T-cell (primary cell): ENCODE measurements at regions not wholly inside any gene's neighbourhood (a gene's known extent, or its start where the extent isn't known, plus 50 kb on each side); places are given as distances from the start of the nearest gene placed in this dataset.

Experiments used
- ATAC-seq, 4 experiments: fragments of 200-7000 bp in 3 of 4; fragments of 150-1000 bp in 1 of 4; cut with Tn5 transposase; replicated peaks in 1 of 4; 1 replicate in 3 of 4; 2 replicates in 1 of 4; pipeline ENCODE4 v1.10.0; 2021; ENCODE audit warnings: moderate library complexity in 3 of 4, mild to moderate bottlenecking in 2 of 4, moderate number of reproducible peaks in 1 of 4
- CTCF ChIA-PET, 2 donors: fragments of 300-600 bp; sonication (Branson Sonifier 250); formaldehyde crosslinking; loops; one replicate each; lab custom pipeline; 2022; ENCODE audit warnings: antibody characterized with exemption in 2 of 2; lab: Charles Lee
- POLR2A ChIA-PET, 2 donors: fragments of 300-600 bp; sonication (Branson Sonifier 250); formaldehyde crosslinking; loops; one replicate each; lab custom pipeline; 2022; ENCODE audit warnings: antibody characterized with exemption in 2 of 2; lab: Charles Lee
- DNase-seq, 35 experiments: peaks; one replicate each; pipeline versions ENCODE4 v3.0.0 to v3.0.0-alpha.2; 2013 to 2023
- H3K27ac ChIP-seq: one replicate; pipeline ENCODE4 v1.5.1; 2013; ENCODE audit warnings: low read length
- H3K27me3 ChIP-seq, 2 experiments: replicated peaks in 1 of 2; 1 replicate in 1 of 2; 2 replicates in 1 of 2; pipeline versions ENCODE4 v1.6.1 to v1.7.0; 2013; ENCODE audit warnings: low read length in 1 of 2, mixed read lengths in 1 of 2; ENCODE audit not compliant: control insufficient read depth in 2 of 2, insufficient read depth in 2 of 2; ENCODE audit errors: extremely low read depth in 1 of 2
- H3K36me3 ChIP-seq, 2 donors: 1 replicate in 1 of 2; 2 replicates in 1 of 2; pipeline versions ENCODE4 v1.6.1 to v1.7.0; 2013; ENCODE audit warnings: low read length in 1 of 2; ENCODE audit not compliant: control insufficient read depth in 2 of 2, insufficient read depth in 1 of 2; ENCODE audit errors: extremely low read depth in 1 of 2
- H3K4me1 ChIP-seq, 2 experiments: 1 replicate in 1 of 2; 2 replicates in 1 of 2; pipeline versions ENCODE4 v1.6.1 to v1.7.0; 2013; ENCODE audit warnings: low read length in 2 of 2, mixed read lengths in 1 of 2; ENCODE audit not compliant: insufficient read depth in 2 of 2, control insufficient read depth in 1 of 2; ENCODE audit errors: extremely low read depth in 1 of 2
- H3K4me3 ChIP-seq, 2 donors: 1 replicate in 1 of 2; 2 replicates in 1 of 2; pipeline versions ENCODE4 v1.5.1 to v1.7.0; 2013; ENCODE audit warnings: mild to moderate bottlenecking in 2 of 2, low read length in 1 of 2, moderate library complexity in 1 of 2; ENCODE audit not compliant: control insufficient read depth in 1 of 2; ENCODE audit errors: extremely low read depth in 1 of 2
- H3K9me3 ChIP-seq: 2 replicates; pipeline ENCODE4 v1.7.0; 2013
- H3K27ac Mint-ChIP-seq, 2 donors: one replicate each; pipeline ENCODE4 v1.8.0; 2020 to 2021; ENCODE audit warnings: mild to moderate bottlenecking in 2 of 2, mixed read lengths in 2 of 2
- H3K27me3 Mint-ChIP-seq, 2 donors: one replicate each; pipeline ENCODE4 v1.8.0; 2021 to 2022; ENCODE audit warnings: mixed read lengths in 2 of 2
- H3K36me3 Mint-ChIP-seq: one replicate; pipeline ENCODE4 v1.8.0; 2021; ENCODE audit warnings: mixed read lengths
- H3K4me1 Mint-ChIP-seq, 3 donors: one replicate each; pipeline ENCODE4 v1.8.0; 2020 to 2022; ENCODE audit warnings: mixed read lengths in 3 of 3, mild to moderate bottlenecking in 1 of 3
- H3K4me3 Mint-ChIP-seq, 3 donors: one replicate each; pipeline ENCODE4 v1.8.0; 2020 to 2022; ENCODE audit warnings: mild to moderate bottlenecking in 3 of 3, mixed read lengths in 3 of 3, moderate library complexity in 3 of 3
- H3K9me3 Mint-ChIP-seq, 3 donors: one replicate each; pipeline ENCODE4 v1.8.0; 2020 to 2022; ENCODE audit warnings: mixed read lengths in 3 of 3
- WGBS: methylation state at CpG from one replicate; pipeline ENCODE4 v1.1.5; 2013; ENCODE audit warnings: missing lambda C conversion rate; ENCODE audit not compliant: insufficient coverage; 5-methylcytosine and 5-hydroxymethylcytosine counted together

- Mint-ChIP-seq H3K27me3 (peaks cover 0 to 7% of the 10 kb centered on the region in 2 donors), H3K4me1 (peaks cover 9 to 15% (median 13%) of the 10 kb centered on the region in 3 donors), H3K27ac (no peak overlapping the region), H3K36me3 (no peaks in the 10 kb centered on the region), H3K9me3 (no peaks in the 10 kb centered on the region), H3K4me3 (no peak overlapping the region)
- H3K4me3 ChIP-seq: no peak overlapping the region
- no peaks in the 10 kb centered on the region for H3K9me3 ChIP-seq
- H3K36me3 ChIP-seq: no peaks in the 10 kb centered on the region
- no peak for ATAC-seq
- no peak for DNase-seq
- H3K27ac ChIP-seq: no peak overlapping the region
- ChIA-PET POLR2A (no interaction called here), CTCF (no interaction called here)
- WGBS: no CpG with 5 or more reads among the region's 1 CpG
- H3K4me1 ChIP-seq: no peaks in the 10 kb centered on the region
- H3K27me3 ChIP-seq: no peaks in the 10 kb centered on the region
Observed at GRCh38 chr15:96894659-96895058, 564.2 kb downstream of the NR2F2 start.

- CTCF ChIA-PET: no interaction called here
- H3K9me3 ChIP-seq: peaks cover 3% of the 10 kb centered on the region
- no peak overlapping the region for H3K27ac Mint-ChIP-seq
- H3K36me3 Mint-ChIP-seq: no peaks in the 10 kb centered on the region
- H3K4me3 Mint-ChIP-seq: no peak overlapping the region
- H3K36me3 ChIP-seq: no peaks in the 10 kb centered on the region
- peaks cover 4 to 7% (median 7%) of the 10 kb centered on the region in 3 donors for H3K9me3 Mint-ChIP-seq
- ATAC-seq (no peak), DNase-seq (no peak)
- peaks cover 0 to 7% of the 10 kb centered on the region in 2 donors for H3K27me3 Mint-ChIP-seq
- H3K4me1 ChIP-seq: no peaks in the 10 kb centered on the region
- peaks cover 0 to 3% (median 0%) of the 10 kb centered on the region in 3 donors for H3K4me1 Mint-ChIP-seq
- no peak overlapping the region for H3K27ac ChIP-seq
- H3K4me3 ChIP-seq: no peak overlapping the region
- WGBS: 5% methylated on average over 3 of the region's 3 CpGs
- no peaks in the 10 kb centered on the region for H3K27me3 ChIP-seq
- POLR2A ChIA-PET: no interaction called here
Observed at GRCh38 chr15:96896766-96897165, 566.3 kb downstream of the NR2F2 start.

GRCh38 chr15:96914081-96914480, 583.6 kb downstream of the NR2F2 start:
- Histone ChIP-seq H3K4me1 (no peaks in the 10 kb centered on the region), H3K4me3 (no peak overlapping the region), H3K27me3 (no peaks in the 10 kb centered on the region), H3K27ac (no peak overlapping the region), H3K9me3 (peaks cover 3% of the 10 kb centered on the region), H3K36me3 (no peaks in the 10 kb centered on the region)
- 84% methylated on average over 4 of the region's 4 CpGs for whole genome bisulfite sequencing
- H3K36me3 Mint-ChIP-seq: no peaks in the 10 kb centered on the region
- H3K27ac Mint-ChIP-seq: no peak overlapping the region
- POLR2A ChIA-PET: no interaction called here
- CTCF ChIA-PET: no interaction called here
- DNase-seq (no peak), ATAC-seq (no peak)
- H3K27me3 Mint-ChIP-seq: no peaks in the 10 kb centered on the region
- H3K4me3 Mint-ChIP-seq: no peak overlapping the region
- H3K9me3 Mint-ChIP-seq: peaks cover 9 to 32% (median 19%) of the 10 kb centered on the region in 3 donors
- H3K4me1 Mint-ChIP-seq: no peaks in the 10 kb centered on the region

- no peaks in the 10 kb centered on the region for H3K36me3 ChIP-seq
- no peak overlapping the region for H3K4me3 ChIP-seq
- CTCF ChIA-PET: no interaction called here
- Mint-ChIP-seq H3K9me3 (peaks cover 8 to 33% (median 21%) of the 10 kb centered on the region in 3 donors), H3K4me1 (no peaks in the 10 kb centered on the region), H3K36me3 (no peaks in the 10 kb centered on the region), H3K27ac (no peak overlapping the region), H3K27me3 (no peaks in the 10 kb centered on the region), H3K4me3 (no peak overlapping the region)
- H3K4me1 ChIP-seq: no peaks in the 10 kb centered on the region
- DNase-seq: no peak
- no peak for ATAC-seq
- POLR2A ChIA-PET: no interaction called here
- H3K9me3 ChIP-seq: peaks cover 3% of the 10 kb centered on the region
- no peaks in the 10 kb centered on the region for H3K27me3 ChIP-seq
- H3K27ac ChIP-seq: no peak overlapping the region
- no CpG with 5 or more reads among the region's 2 CpGs for WGBS
Observed at GRCh38 chr15:96916750-96917149, 586.2 kb downstream of the NR2F2 start.

- POLR2A ChIA-PET: no interaction called here
- no peaks in the 10 kb centered on the region for H3K27me3 ChIP-seq
Observed at GRCh38 chr15:96924570-96924969, 594.1 kb downstream of the NR2F2 start.

GRCh38 chr15:96947296-96948229, 617.1 kb downstream of the NR2F2 start:
- Histone ChIP-seq H3K36me3 (no peaks in the 10 kb centered on the region), H3K9me3 (no peaks in the 10 kb centered on the region), H3K4me3 (no peak overlapping the region), H3K27me3 (peaks cover 3 to 8% of the 10 kb centered on the region in 2 experiments), H3K4me1 (no peaks in the 10 kb centered on the region), H3K27ac (no peak overlapping the region)
- ATAC-seq: no peak
- no peak overlapping the region for H3K4me3 Mint-ChIP-seq
- H3K4me1 Mint-ChIP-seq: no peaks in the 10 kb centered on the region
- DNase-seq: no peak
- 23% methylated on average over 28 of the region's 50 CpGs for whole genome bisulfite sequencing
- H3K9me3 Mint-ChIP-seq: peaks cover 0 to 8% (median 3%) of the 10 kb centered on the region in 3 donors
- no peak overlapping the region for H3K27ac Mint-ChIP-seq
- ChIA-PET POLR2A (no interaction called here), CTCF (interaction anchor here in 1 of 2 donors (0.6 kb wide), 1 partner anchor 1104 kb away, joined by 3 read pairs; no protein-coding TSS in a partner anchor)
- H3K36me3 Mint-ChIP-seq: no peaks in the 10 kb centered on the region
- H3K27me3 Mint-ChIP-seq: peaks cover 20 to 23% of the 10 kb centered on the region in 2 donors

More at GRCh38 chr15:96924570-96924969, 594.1 kb downstream of the NR2F2 start:
- no peak overlapping the region for H3K4me3 Mint-ChIP-seq
- no peaks in the 10 kb centered on the region for H3K4me1 Mint-ChIP-seq
- peaks cover 5 to 13% (median 12%) of the 10 kb centered on the region in 3 donors for H3K9me3 Mint-ChIP-seq
- H3K36me3 Mint-ChIP-seq: no peaks in the 10 kb centered on the region
- peaks cover 0 to 5% of the 10 kb centered on the region in 2 donors for H3K27me3 Mint-ChIP-seq
- Histone ChIP-seq H3K4me1 (no peaks in the 10 kb centered on the region), H3K9me3 (peaks cover 2% of the 10 kb centered on the region), H3K36me3 (no peaks in the 10 kb centered on the region), H3K4me3 (no peak overlapping the region), H3K27ac (no peak overlapping the region)
- H3K27ac Mint-ChIP-seq: no peak overlapping the region
- no CpG with 5 or more reads among the region's 1 CpG for WGBS
- ATAC-seq (no peak), DNase-seq (no peak)
- CTCF ChIA-PET: no interaction called here
